GM19240 (cell line): ENCODE measurements at regions not wholly inside any gene's neighbourhood (a gene's known extent, or its start where the extent isn't known, plus 50 kb on each side); places are given as distances from the start of the nearest gene placed in this dataset.

Experiments used
- DNase-seq: peaks from one replicate; pipeline ENCODE4 v3.0.0; 2011; ENCODE audit warnings: low spot score; ENCODE audit not compliant: insufficient read length

DNA sequence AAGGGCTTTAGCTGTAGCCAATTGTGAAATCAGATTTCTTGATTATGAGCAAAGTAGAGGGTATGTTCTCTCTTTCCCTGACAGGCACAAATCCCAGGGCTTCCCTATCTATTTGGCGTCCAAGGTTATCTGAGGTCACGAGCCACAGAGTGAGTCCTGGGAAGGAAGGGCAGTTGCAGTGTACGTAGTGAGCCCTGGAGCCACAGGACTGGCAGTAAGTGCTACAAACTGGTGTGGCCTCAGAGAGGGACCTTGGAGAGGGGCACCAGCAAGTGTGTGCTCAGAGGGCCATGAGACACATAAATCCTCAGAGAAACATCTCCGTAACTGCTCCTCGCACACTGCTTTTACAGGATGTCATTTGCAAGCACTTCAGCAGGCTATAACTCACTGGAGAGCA lies 115.5 kb upstream of the SH3BP4 start:
- DNase-seq: no peak

DNA sequence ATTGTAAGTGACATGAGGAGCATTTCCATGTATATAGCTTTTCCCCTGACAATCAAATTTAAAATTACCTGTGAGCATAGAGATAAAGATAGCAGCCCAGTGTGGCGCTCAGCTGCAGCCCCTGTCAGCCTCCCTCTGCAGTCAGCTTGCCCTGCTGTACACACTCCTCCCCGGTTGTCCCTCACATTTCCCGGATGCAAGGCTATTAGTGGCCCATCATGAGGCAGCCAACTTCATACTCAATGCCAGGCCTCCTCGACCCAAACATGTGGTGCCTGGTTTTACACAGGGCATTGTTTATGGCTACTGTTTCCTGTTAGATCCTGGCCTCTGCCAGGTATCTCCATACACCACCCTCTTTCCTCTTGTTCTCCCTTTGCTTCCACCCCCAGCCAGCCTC lies 116.1 kb upstream of the SH3BP4 start:
- no peak for DNase-seq

DNA sequence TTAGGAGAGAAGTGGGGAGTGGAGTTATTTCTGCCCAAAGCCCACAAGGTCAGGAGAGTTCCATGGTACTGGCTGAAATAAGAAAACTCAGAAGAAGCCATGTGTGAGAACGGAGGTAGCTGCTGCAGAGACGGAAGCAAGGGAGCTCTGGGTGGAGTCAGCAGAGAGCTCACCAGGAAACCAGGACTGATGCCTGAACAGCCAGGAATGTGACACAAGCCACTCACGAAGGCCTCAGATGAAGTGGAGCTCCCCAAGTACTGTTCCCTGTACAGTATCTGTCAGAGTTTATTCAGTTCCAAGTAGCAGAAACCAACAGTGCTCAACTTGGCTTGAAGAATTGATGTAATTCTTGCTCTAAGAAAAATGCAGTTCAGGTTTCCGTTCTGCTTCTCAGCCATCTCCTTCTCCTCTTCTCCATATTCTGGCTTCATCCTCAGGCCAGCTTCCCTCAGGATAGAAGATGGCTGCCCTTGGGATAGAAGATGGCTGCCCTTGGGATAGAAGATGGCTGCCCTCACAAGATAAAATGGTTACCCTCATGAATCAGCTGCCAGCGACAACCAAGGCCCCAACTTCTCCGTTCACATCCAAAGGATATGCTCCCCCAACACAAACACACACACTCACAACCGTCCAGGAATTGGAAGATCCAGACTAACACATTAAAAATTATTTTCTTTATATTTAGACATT lies 117.4 kb upstream of the SH3BP4 start:
- DNase-seq: no peak

DNA sequence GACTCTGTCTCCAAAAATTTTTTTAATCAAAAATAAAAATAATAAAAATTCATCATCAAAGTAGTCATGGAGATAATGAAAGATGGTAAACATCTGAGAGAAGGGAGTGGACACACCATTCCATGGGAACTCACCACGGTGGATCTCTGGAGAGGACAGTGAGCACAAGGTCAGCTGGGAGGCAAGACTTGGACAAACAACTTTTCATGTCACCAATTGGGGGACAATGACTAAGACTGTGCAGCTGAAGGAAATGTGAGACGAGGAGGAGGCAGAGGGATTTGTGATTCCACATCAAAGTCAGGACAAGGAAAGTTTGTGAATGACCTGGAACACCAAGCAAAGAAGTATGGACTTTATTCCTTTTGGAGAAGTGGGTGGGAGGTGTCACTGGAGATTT lies 121.0 kb upstream of the SH3BP4 start:
- no peak for DNase-seq

DNA sequence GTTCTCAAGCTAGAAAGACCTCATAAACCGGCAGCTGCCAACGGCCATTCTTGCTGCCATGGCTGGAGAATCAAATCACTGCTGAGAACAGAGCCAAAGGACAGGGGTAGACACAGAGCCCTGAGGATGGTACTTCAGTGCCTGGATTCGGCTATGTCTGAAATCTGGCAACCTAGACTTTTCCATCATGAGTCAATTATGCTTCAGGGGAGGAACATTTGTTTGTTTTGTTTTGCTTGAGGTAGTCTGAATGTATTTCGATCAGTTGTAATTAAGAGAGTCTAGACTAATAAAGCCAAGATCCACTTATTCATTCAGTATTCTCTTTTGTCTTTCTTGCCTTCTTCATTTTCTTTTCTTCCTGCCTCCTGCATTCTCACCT lies 122.8 kb upstream of the SH3BP4 start:
- no peak for DNase-seq

DNA sequence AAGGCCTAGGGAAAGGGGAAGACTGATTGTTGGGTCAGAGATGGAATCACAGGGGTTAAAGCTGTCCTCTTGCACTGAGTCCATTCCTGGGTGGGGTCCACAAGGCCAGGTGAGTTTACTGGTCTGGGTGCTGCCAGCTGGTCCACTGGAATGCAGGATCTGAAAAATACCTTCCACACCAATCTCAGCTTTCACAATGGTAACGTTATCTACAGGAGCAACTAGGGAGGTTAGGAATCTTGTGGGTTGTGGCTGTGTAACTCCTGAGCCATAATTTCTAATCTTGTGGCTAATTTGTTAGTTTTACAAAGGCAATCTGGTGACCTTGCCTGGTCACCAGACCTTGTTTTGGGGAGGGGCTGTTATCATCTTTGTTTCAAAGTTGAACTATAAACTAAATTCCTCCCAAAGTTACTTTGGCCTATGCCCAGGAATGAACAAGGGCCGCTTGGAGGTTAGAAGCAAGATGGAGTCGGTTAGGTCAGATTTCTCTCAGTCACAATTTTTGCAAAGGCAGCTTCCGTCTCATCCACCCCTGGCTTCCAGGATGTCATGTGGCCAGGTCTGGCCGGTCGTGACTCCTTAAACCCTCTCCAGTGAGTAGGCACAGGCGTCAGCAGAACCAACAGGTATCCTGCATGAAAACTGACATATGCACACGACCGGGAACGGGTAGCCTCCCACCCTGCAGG lies 123.3 kb upstream of the SH3BP4 start:
- DNase-seq: no peak

DNA sequence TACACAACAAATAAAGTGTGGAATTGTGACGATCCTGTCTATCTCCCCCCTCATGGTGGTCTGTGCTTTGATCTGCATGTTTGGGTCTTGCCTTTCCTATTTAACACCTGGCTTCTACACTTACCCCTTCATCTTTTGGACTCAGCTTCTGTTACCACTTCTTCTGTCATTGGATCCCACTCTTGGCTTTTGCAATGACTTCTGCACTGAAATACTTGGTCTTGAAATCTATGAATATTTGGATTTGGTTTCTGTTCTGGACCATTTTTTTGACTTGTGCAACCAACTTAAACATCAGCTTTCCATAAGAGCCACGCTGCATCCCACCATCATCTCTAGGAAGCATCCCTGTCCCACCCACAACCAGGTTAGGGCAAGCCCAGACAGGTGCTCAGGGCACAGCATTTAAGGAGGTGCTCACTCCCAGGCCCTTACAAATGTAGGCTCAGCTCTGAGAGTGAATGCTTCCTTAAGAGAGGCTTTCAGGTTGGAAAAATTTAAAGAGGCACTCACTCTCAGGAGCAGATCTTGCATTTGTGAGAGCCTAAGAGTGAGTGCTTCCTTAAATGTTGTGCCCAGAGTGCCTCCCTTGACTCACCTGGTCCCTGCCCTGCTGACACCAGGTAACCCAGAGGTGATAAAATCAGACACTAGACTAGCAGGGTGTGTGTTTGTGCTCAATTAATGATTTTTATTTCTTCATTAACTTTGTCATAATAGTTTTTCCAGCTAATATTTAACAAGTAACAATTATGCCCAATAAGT lies 124.5 kb upstream of the SH3BP4 start:
- no peak for DNase-seq

DNA sequence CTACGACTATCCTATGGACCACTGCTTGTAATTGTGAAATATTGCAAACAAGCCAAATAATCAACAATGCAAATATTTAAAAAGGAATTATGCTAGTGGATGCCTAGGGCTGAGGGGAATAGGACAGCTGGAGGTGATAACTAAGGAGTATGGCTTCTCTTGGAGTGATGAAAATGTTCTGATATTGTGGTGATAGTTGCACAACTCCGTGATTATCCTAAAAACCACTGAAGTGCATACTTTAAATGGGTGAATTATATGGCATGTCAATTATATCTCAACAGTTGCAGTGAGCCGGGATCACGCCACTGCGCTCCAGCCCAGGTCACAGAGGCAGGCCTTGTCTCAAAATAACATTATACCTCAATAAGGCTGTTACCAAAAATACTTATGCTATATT lies 125.1 kb upstream of the SH3BP4 start:
- DNase-seq: no peak

DNA sequence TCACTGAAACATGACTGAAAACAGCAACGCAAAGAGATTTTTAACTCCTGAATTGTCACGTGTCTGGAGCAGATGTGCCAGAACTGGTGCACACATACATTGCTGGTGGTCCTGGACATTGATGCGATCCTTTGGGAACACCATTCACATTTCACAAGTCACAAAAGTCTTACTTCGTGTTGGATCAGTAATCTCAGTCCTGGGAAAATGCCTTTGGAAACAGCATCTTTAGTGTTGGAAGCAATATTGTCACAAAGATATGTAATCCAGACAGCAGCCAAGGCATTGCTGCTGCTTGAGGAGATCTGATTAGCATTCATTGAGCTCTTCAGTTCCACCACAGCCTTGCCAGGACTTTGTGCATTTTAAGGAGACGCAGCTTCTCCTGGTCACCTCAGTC lies 126.2 kb upstream of the SH3BP4 start:
- no peak for DNase-seq

DNA sequence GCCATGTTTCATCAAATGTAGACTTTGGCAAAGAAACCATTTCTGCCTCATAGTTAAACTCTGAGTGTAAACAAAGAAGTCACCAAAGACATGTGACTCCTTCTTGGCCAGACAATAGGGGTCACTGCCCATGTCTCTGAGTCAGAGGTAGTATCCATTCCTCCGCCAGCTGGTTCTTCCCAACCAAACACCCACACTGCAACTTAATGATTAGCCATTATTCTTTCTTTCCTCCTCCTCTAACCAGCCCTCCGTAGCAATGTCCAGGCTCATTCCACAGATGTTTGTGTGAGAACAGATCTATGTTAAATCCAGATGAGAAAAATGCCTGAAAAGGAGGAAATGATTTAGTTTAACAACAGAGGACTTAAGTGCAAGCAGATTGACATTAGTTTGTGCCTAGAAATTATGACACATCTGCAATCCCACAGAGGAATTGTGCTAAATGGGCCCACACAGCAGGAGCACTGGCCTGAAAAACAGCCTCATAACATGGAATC lies 127.9 kb upstream of the SH3BP4 start:
- DNase-seq: no peak

DNA sequence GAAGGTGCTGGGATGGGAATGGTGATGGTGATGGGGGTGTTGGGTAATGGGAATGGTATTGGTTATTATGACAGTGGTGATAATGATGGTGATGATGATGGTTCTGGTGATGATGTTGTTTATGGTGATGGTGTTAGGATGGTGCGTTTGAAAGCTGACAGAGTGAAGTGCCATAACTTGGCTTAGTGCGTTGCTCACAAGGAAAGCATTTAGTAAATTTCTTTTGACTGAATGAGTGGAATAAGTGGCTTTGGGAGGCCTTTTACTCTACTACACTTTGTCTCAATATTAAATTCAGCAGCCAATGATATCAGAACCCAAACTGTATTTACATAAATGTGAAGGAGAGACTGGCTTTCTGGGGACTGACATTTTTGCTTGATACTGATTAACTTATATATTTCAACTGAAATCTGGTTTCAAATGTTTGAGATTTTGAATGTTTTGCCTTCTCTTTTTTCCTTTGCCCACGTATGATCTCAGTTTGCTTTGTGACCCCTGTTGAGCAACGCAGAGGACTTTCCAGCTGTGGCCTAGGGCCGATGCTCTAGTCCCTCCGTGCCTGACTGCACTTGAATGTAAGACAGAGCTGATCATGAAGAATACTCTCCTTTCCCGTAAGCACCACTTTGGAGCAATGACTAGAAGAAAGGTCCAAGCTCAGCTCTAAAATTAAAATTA lies 128.5 kb upstream of the SH3BP4 start:
- no peak for DNase-seq

DNA sequence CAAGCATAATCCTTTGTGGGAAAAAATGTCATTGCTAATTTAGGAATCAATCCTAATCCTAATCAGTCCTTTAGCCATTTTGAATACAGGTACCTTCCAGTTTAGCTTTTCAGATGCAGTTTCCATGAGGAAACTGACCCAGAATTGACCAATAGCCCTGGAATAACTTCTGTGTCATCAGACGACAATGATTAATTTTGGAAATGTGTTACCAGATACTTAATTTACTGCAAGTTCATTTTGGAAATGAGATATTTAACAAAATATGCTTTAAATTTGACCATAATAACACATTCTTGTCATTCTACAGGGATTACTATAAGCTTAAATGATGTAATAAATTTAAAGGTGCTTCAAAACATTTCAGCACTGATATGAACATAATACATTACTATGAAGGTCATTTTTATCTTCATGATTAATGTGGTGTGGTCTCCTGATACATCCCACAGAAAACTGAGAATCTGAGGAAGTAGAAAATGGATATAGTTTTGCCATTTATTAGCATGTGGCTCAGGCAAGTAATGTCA lies 129.8 kb upstream of the SH3BP4 start:
- DNase-seq: no peak

DNA sequence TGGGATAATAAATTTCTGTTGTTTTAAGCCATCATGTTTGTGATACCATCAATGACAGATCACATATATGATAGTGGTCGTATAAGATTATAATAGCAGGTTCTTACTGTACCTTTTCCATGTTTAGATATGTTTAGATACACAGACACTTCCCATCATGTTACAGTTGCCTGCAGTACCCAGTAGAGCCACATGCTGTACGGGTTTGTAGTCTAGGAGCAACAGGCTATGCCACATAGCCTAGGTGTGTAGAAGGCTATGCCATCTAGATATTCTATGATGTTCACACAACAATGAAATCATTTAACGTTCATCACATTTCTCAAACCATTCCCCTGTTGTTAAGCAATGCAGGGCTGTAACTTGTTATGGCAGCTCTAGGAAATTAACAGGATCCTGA lies 132.9 kb upstream of the SH3BP4 start:
- no peak for DNase-seq

DNA sequence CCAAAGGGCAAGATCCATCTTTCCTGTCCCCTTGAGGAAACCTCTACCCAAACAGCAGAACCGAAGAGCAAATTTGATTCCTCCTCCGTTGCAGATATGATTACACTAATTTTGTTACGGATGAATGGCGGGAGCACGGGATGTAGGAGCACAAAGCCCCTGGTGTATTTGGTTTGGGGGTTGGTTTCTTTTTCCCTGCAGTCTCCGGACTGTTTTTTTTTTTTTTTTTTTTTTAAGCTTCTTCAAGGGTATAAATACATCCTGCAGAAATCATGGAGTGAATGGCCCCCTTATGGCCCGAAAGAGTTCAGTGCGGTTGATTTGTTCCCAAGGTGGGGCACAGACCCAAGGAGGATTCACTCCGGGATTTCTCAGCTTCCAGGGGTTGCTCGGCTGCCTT lies 135.3 kb upstream of the SH3BP4 start:
- no peak for DNase-seq

DNA sequence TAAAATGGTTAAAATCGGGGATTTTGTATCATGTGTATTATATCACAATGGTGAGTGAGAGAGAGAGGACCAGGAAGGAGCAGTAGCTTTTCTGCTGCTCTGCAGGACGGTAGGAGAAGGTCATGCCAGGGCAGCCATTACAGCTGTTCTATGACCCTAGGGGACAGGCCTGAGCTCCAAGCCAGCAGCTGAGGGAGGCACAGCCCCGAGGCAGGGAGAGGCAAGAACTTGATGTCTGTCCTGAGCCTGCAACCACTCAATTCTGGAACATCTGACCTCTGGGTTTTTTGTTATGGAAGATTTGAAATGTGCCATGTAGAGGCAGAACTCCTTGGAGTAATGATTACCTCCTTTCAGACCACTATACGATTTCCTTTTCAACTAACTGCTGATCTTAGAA lies 135.8 kb upstream of the SH3BP4 start:
- DNase-seq: no peak

DNA sequence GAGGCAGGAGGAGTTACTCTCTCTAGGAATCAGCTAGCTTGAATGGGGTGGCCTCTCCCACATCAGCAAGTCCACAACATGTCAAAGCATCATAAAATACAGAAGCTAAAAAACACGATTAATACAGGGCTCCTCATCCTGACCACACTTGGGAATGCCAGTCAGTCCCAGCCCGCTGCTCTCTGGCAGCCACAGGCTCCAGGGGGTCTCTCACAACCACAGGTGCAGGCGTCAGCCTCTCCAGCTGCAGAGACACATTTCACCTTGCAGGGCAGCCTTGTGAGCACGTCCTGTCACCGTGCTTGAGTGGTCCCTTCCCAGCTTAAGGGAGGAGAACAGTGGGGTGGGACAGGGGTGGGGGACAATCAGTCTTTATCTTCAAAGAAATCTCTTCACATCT lies 137.4 kb upstream of the SH3BP4 start:
- no peak for DNase-seq

DNA sequence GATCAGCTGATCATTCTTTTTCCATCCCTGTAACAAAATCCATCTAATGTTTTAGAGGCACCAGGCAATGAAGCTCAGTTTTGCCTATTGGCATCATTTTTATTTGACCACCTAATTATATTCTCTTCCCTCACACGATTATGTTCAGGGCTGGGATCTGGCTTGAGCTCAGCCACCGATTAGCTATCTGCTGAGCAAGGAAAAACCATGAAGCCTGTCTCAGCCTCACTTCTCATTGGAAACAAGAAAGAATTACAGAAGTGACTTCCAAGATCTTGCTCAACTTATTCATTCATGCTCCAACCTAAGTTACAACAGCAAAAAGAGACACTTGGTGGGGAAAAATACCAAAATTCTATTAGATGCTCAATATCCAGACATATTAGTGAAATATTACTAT lies 139.0 kb upstream of the SH3BP4 start:
- no peak for DNase-seq

DNA sequence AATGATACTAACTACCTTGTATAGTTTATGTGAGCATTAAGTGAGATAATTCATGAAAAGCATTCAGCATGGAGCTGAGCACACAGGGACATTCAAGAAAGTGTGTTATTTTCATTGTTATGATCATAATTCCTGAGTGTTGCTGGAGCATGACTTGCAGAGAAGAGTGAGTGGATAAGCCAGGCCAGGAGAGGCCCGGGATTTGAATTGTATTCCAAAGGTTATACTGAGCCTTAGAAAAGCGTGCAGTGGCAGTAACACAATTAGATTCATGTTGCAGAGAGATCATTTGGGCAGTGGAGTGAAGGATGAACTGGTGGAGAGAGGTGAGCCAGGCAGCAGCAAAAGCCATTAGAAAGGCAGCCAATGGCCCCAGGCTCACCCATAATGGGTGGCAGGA lies 142.9 kb upstream of the SH3BP4 start:
- DNase-seq: no peak

DNA sequence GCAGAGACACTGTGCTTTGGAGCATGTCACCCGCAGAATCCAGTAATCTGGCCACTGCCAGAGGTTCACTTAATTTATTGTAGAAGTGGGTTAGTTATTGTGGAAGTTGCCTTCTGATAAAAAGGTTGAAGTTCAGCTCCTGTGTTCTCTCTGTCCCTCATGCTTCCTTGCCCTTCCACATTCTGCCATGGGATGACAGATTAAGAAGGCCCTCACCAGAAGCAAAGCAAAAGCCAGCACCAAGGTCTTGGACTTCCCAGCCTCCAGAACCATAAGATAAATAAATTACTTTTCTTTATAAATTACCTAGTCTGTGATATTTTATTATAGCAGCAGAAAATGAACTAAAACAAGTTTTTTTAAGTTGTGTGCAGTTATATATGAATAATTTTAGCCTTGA lies 145.0 kb upstream of the SH3BP4 start:
- DNase-seq: no peak

DNA sequence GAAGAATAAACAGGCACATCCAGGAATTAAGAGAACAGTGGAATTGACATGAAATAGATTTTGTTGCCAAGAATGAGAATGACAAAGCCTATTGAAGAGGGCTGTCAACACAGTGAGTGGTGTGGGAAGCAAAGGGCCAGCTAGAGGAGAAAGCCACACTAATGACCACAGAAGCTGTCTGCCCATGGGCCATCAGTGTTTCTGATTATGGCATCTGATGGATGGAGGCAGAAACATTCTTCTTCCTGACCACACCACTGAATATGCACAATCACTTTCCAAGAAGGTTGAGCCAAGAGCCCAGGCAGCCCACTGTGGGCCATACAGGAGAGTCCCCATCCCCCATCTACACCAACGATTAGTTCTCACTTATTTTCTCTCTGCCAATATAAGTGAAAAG lies 146.0 kb upstream of the SH3BP4 start:
- no peak for DNase-seq

DNA sequence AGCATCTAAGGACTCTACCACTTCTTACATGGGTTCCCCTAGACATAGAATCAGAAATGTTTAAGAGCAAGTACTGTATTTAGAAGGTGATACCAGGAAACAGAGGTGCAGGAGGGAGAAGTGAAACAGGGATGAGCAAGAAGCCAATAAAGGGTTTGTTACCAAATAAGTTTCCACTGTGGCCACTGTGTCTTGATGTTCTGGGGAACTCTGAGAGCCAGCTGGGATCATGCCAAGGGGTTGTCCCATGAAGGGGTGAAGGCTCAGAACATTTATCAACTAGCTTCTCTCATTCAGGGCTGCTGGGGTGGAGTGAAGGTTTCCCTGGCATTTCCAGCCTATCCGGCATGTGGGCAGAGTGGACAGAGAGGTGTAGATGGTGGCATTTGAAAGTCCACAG lies 147.1 kb upstream of the SH3BP4 start:
- DNase-seq: no peak

DNA sequence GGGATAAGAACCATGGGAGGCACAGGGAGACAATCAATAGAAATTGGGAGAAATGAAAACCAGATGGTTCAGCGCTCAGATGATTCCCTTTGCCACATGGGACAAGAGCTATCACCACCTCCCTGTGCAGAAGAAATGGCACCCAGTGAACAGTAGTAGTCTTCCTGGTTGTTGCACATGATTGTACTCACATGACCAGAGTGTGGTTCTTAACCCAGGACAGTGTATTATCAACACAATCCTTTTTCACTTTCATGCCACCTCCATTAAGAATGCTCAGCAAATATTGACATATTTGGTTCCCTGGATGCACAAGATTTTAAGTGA lies 149.0 kb upstream of the SH3BP4 start:
- DNase-seq: no peak
